Uterus (tissue), 3 donors: ENCODE measurements at regions not wholly inside any gene's neighbourhood (a gene's known extent, or its start where the extent isn't known, plus 50 kb on each side); places are given as distances from the start of the nearest gene placed in this dataset.

Experiments used
- DNase-seq, 2 donors: peaks; one replicate each; pipeline ENCODE4 v3.0.0-alpha.2; 2019 to 2020
- H3K27ac ChIP-seq, 2 donors: fragments of 200-600 bp; sonication (generic); 1 replicate in 1 of 2; 2 replicates in 1 of 2; pipeline ENCODE4 v1.5.1; 2016 to 2018
- H3K27me3 ChIP-seq, 2 donors: fragments of 200-600 bp; sonication (generic); one replicate each; pipeline ENCODE4 v1.5.1; 2018 to 2019; ENCODE audit warnings: control low read depth in 1 of 2
- H3K36me3 ChIP-seq, 2 donors: fragments of 200-600 bp; sonication (generic); one replicate each; pipeline ENCODE4 v1.5.1; 2019; ENCODE audit warnings: control low read depth in 1 of 2
- H3K4me1 ChIP-seq, 2 donors: fragments of 200-600 bp; sonication (generic); one replicate each; pipeline ENCODE4 v1.5.1; 2018 to 2019; ENCODE audit warnings: control low read depth in 1 of 2
- H3K4me3 ChIP-seq, 2 donors: fragments of 200-600 bp; sonication (generic); 1 replicate in 1 of 2; 2 replicates in 1 of 2; pipeline ENCODE4 v1.5.1; 2018 to 2019; ENCODE audit warnings: mild to moderate bottlenecking in 1 of 2
- H3K9me3 ChIP-seq, 2 donors: fragments of 200-600 bp; sonication (generic); one replicate each; pipeline ENCODE4 v1.5.1; 2019; ENCODE audit warnings: control low read depth in 1 of 2
- POLR2A ChIP-seq, 2 donors: fragments of 450-650 bp; IDR thresholded peaks; one replicate each; pipeline ENCODE4 v1.6.1; 2016; ENCODE audit warnings: antibody characterized with exemption in 2 of 2, mild to moderate bottlenecking in 1 of 2, moderate library complexity in 1 of 2
- intact Hi-C: fragments of 100-400 bp; cut with DNase I; formaldehyde crosslinking; loops from one replicate; pipeline ENCODE4 v1.15.1; 2023; ENCODE audit warnings: low total_unique reads
- TF ChIP-seq, protein P1 (sequence below), 4 experiments: fragments of 200-600 bp in 2 of 4; fragments of 450-650 bp in 2 of 4; sonication (generic) in 2 of 4; IDR thresholded peaks; one replicate each; pipeline ENCODE4 v1.5.1; 2016 to 2019; ENCODE audit warnings: antibody characterized with exemption in 4 of 4, mild to moderate bottlenecking in 2 of 4, moderate library complexity in 1 of 4
- donor health status: DM: yes; HTN: yes; CAD: no.

DNA sequence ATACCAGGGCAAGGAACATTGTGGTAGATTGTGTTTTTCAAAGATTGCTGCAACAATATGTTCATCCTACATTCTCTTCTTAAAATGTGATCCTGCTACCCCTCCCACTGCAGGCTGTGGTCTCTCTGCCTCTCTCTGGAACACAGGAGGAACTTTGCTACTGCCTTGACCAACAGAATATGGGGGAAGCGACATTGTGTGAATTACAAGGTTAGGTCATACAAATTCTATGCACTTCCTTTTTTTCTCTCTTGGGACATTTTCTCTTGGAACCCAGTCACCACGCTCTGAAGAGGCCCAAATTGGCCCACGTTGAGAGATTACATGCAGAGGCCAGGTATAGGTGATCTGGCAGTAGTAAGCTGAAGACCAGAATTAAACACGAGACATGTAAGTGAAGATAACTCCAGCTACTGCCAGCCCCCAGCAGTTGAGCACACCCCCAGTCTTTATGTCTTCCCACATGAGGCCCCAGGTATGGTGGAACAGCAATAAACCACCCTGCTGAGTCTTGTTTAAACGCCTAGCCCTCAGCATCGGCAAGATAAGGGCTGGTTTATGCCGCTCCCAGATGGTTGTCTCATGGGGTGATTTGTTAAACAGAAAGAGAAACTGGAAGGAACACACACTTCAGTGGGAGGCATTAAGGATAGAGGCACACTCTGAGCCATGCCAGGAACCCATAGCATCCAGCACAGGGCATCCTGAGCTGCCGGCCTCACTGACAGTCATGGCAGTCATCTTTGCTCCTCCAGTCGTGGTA, 59.9 kb downstream of the FAM43A start:
- H3K4me1 ChIP-seq = no peaks in the 10 kb centered on the region
- no peak for DNase-seq
- H3K27ac ChIP-seq = no peak overlapping the region
- H3K27me3 ChIP-seq = no peaks in the 10 kb centered on the region
- TF ChIP-seq POLR2A (IDR thresholded peaks at IDR 0.05) = no peak
- TF ChIP-seq, protein P1, sequence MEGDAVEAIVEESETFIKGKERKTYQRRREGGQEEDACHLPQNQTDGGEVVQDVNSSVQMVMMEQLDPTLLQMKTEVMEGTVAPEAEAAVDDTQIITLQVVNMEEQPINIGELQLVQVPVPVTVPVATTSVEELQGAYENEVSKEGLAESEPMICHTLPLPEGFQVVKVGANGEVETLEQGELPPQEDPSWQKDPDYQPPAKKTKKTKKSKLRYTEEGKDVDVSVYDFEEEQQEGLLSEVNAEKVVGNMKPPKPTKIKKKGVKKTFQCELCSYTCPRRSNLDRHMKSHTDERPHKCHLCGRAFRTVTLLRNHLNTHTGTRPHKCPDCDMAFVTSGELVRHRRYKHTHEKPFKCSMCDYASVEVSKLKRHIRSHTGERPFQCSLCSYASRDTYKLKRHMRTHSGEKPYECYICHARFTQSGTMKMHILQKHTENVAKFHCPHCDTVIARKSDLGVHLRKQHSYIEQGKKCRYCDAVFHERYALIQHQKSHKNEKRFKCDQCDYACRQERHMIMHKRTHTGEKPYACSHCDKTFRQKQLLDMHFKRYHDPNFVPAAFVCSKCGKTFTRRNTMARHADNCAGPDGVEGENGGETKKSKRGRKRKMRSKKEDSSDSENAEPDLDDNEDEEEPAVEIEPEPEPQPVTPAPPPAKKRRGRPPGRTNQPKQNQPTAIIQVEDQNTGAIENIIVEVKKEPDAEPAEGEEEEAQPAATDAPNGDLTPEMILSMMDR (IDR thresholded peaks at IDR 0.05) = no peak
- no peak overlapping the region for H3K4me3 ChIP-seq
- intact Hi-C loops = no loop called here
- no peaks in the 10 kb centered on the region for H3K9me3 ChIP-seq
- H3K36me3 ChIP-seq = no peaks in the 10 kb centered on the region

DNA sequence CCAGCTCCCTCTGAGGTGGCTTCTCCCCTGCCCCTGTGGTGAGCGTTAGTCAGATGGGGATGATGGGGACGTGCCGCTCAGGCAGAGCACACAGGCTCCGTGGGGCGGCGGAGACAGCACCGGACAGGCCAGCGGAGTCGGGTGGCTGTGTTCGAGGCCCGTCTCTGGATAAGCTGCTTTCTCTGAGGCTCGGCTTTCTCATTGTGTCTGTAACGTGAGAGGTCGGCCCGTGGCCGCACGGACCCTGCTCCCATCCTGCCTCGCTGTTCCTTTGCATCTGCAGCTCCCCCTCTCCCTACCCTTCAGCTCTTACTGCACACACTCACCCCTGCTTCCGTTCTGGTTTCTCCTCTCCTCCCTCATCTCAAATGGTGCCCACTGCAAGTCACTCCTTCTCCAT, 62.5 kb downstream of the FAM43A start:
- intact Hi-C loops = no loop called here
- DNase-seq = no peak
- Histone ChIP-seq H3K9me3 (no peaks in the 10 kb centered on the region), H3K36me3 (no peaks in the 10 kb centered on the region), H3K27ac (no peak overlapping the region), H3K4me1 (no peaks in the 10 kb centered on the region), H3K4me3 (no peak overlapping the region), H3K27me3 (no peaks in the 10 kb centered on the region)
- TF ChIP-seq, protein P1 (IDR thresholded peaks at IDR 0.05) = no peak
- no peak for TF ChIP-seq POLR2A (IDR thresholded peaks at IDR 0.05)

- intact Hi-C loops = no loop called here
- Histone ChIP-seq H3K27ac (no peak overlapping the region), H3K4me3 (no peak overlapping the region), H3K4me1 (no peaks in the 10 kb centered on the region), H3K27me3 (no peaks in the 10 kb centered on the region), H3K9me3 (no peaks in the 10 kb centered on the region), H3K36me3 (no peaks in the 10 kb centered on the region)
- no peak for TF ChIP-seq POLR2A (IDR thresholded peaks at IDR 0.05)
- DNase-seq = no peak
These were observed 64.2 kb downstream of the FAM43A start for GRCh38 chr3:194749631-194750490.

DNA sequence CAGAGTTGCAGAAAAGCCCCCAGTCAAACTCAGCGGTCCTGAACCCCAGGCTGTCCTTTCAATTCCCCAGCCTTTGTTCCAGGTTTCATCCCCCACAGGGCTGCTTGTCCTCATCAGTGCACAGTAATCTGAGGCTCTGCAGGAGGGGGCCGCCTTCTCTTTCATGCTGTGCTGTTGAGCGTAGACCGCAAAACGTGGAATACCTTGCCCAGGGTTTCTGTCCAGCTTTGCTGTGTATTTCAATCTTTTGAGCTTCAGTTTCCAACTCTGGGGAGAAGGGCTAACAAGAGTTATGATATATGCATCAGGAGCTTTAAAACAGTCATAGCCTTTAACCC, 64.8 kb downstream of the FAM43A start:
- intact Hi-C loops = no loop called here
- H3K27ac ChIP-seq = no peak overlapping the region
- no peak for DNase-seq
- TF ChIP-seq, protein P1 (IDR thresholded peaks at IDR 0.05) = no peak
- no peak for TF ChIP-seq POLR2A (IDR thresholded peaks at IDR 0.05)
- H3K4me3 ChIP-seq = no peak overlapping the region
- H3K36me3 ChIP-seq = no peaks in the 10 kb centered on the region
- no peaks in the 10 kb centered on the region for H3K4me1 ChIP-seq
- H3K9me3 ChIP-seq = no peaks in the 10 kb centered on the region
- H3K27me3 ChIP-seq = no peaks in the 10 kb centered on the region

DNA sequence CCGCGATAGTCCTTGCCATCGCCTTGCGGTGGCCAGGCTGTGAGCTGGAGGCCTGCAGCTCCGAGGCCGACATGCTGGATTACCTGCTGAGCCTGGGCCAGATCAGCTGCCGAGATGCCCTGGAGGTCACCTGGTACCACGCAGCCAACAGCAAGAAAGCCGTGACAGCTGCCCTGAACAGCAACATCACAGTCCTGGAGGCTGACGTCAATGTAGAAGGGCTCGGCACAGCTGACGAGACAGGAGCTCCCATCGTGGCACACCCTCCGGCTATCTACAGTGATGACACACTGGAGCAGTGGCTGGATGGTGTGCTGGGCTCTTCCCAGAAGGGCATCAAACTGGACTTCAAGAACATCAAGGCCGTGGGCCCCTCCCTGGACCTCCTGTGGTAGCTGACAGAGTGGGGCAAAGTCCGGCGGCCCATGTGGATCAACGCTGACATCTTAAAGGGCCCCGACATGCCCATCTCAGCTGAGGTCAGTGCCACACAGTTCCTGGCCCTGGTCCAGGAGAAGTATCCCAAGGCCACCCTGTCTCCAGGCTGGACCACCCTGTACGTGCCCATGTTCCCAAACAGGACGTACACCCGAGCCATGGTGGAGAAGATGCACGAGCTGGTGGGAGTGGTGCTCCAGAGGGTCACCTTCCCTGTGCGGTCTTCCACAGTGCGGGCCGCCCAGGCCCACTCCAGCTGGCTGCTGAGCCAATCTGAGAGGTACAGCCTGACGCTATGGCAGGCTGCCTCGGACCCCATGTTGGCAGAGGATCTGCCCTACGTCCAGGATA, 70.2 kb downstream of the FAM43A start:
- H3K36me3 ChIP-seq = no peaks in the 10 kb centered on the region
- H3K4me3 ChIP-seq = no peak overlapping the region
- H3K4me1 ChIP-seq = peaks cover 4 to 12% of the 10 kb centered on the region in 2 donors
- DNase-seq = no peak
- no peaks in the 10 kb centered on the region for H3K9me3 ChIP-seq
- TF ChIP-seq POLR2A (IDR thresholded peaks at IDR 0.05) = no peak
- TF ChIP-seq, protein P1 (IDR thresholded peaks at IDR 0.05) = no peak
- H3K27ac ChIP-seq = no peak overlapping the region
- H3K27me3 ChIP-seq = no peaks in the 10 kb centered on the region
- intact Hi-C loops = no loop called here
